Colonic mucosa (tissue), 4 donors: ENCODE measurements at regions not wholly inside any gene's neighbourhood (a gene's known extent, or its start where the extent isn't known, plus 50 kb on each side); places are given as distances from the start of the nearest gene placed in this dataset.

Experiments used
- DNase-seq: peaks from one replicate; pipeline ENCODE4 v3.0.0-alpha.2; 2020
- H3K27ac ChIP-seq: fragments of 200-600 bp; one replicate; pipeline ENCODE4 v1.8.0; 2021
- H3K27me3 ChIP-seq: fragments of 200-600 bp; one replicate; pipeline ENCODE4 v1.8.0; 2021
- H3K36me3 ChIP-seq: fragments of 200-600 bp; one replicate; pipeline ENCODE4 v1.8.0; 2021
- H3K4me1 ChIP-seq: fragments of 200-600 bp; one replicate; pipeline ENCODE4 v1.8.0; 2021; ENCODE audit warnings: mild to moderate bottlenecking
- H3K4me3 ChIP-seq: fragments of 200-600 bp; one replicate; pipeline ENCODE4 v1.8.0; 2021
- H3K9ac ChIP-seq, 2 donors: one replicate each; pipeline ENCODE4 v1.7.0; 2013; ENCODE audit warnings: control low read depth in 2 of 2, low read depth in 2 of 2, low read length in 2 of 2
- H3K9me3 ChIP-seq: fragments of 200-600 bp; one replicate; pipeline ENCODE4 v1.8.0; 2021
- CTCF ChIP-seq: fragments of 200-600 bp; IDR thresholded peaks from one replicate; pipeline ENCODE4 v1.8.0; 2022; ENCODE audit warnings: antibody characterized with exemption, mild to moderate bottlenecking
- intact Hi-C: fragments of 100-400 bp; cut with DNase I; formaldehyde crosslinking; loops from one replicate; pipeline ENCODE4 v1.14.1; 2022
- donor health status: healthy.
- donor health status: DM: no; HTN: no; CAD: no.
- donor health status: DM: no; HTN: no; CAD: no.

GRCh38 chr1:194959795-194960194, 1648.4 kb downstream of the KCNT2 start:
- no peak for DNase-seq
- no peaks in the 10 kb centered on the region for H3K4me1 ChIP-seq
- no peak overlapping the region for H3K4me3 ChIP-seq
- no peak for TF ChIP-seq CTCF
- no peak overlapping the region for H3K27ac ChIP-seq
- intact Hi-C loops: no loop called here
- no peaks in the 10 kb centered on the region for H3K36me3 ChIP-seq
- no peak overlapping the region for H3K9ac ChIP-seq
- H3K27me3 ChIP-seq: no peaks in the 10 kb centered on the region
- H3K9me3 ChIP-seq: no peaks in the 10 kb centered on the region

- no peak for DNase-seq
- no peaks in the 10 kb centered on the region for H3K9me3 ChIP-seq
- no peak overlapping the region for H3K4me3 ChIP-seq
- intact Hi-C loops: no loop called here
- no peaks in the 10 kb centered on the region for H3K4me1 ChIP-seq
- H3K27me3 ChIP-seq: no peaks in the 10 kb centered on the region
- H3K9ac ChIP-seq: no peak overlapping the region
- H3K36me3 ChIP-seq: no peaks in the 10 kb centered on the region
- TF ChIP-seq CTCF: no peak
- H3K27ac ChIP-seq: no peak overlapping the region
Observed at GRCh38 chr1:194952171-194952570, 1656.1 kb downstream of the KCNT2 start.

- intact Hi-C loops: no loop called here
- H3K4me1 ChIP-seq: no peaks in the 10 kb centered on the region
- no peak overlapping the region for H3K9ac ChIP-seq
- no peak overlapping the region for H3K4me3 ChIP-seq
- H3K27me3 ChIP-seq: no peaks in the 10 kb centered on the region
- TF ChIP-seq CTCF: no peak
- H3K36me3 ChIP-seq: no peaks in the 10 kb centered on the region
- no peak for DNase-seq
- no peak overlapping the region for H3K27ac ChIP-seq
- H3K9me3 ChIP-seq: no peaks in the 10 kb centered on the region
Observed at GRCh38 chr1:194950584-194950983, 1657.7 kb downstream of the KCNT2 start.

GRCh38 chr1:194940336-194941030, 1667.8 kb downstream of the KCNT2 start:
- Histone ChIP-seq H3K36me3 (no peaks in the 10 kb centered on the region), H3K9ac (no peak overlapping the region), H3K27me3 (no peaks in the 10 kb centered on the region), H3K4me3 (no peak overlapping the region), H3K9me3 (no peaks in the 10 kb centered on the region), H3K27ac (no peak overlapping the region), H3K4me1 (no peaks in the 10 kb centered on the region)
- intact Hi-C loops: no loop called here
- no peak for DNase-seq
- TF ChIP-seq CTCF: no peak

- H3K9me3 ChIP-seq: no peaks in the 10 kb centered on the region
- no peak for DNase-seq
- H3K36me3 ChIP-seq: no peaks in the 10 kb centered on the region
- H3K27me3 ChIP-seq: no peaks in the 10 kb centered on the region
- H3K4me3 ChIP-seq: no peak overlapping the region
- H3K4me1 ChIP-seq: no peaks in the 10 kb centered on the region
- H3K27ac ChIP-seq: no peak overlapping the region
- H3K9ac ChIP-seq: no peak overlapping the region
- no peak for TF ChIP-seq CTCF
- intact Hi-C loops: no loop called here
Observed at GRCh38 chr1:194935864-194936263, 1672.4 kb downstream of the KCNT2 start.
